ENCODE measurements at regions not wholly inside any gene's neighbourhood (a gene's known extent, or its start where the extent isn't known, plus 50 kb on each side); places are given as distances from the start of the nearest gene placed in this dataset.

DNA sequence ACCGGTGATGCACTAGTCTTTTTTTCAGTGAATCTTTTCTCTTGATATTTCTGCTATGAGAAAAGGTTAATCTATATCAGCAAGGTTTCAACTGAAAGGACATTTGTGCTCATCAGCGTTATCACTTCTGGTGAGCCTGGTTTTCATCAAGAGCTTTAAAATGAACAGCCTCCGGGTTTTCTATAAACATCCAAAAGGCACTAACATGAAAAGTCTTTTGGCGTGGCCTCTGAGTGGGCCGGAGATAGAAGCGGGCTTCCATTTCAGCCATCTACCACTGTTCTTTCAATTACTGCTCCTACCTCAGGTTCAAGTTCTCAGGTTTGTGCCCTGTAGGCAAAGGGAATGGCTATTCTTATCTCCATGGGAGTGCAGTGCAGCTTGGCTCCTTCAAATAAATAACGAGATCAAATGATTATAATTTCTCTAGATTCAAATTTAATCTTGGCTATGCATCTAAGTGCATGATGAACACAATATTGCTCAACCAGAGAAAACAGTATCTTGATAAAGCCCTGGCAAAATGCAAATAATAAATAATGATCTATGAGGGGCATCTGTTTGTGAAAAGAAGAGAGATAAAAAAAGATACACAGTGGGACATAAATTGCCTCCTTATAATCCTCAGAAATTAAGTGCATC lies 314.8 kb downstream of the CDH2 start:
- no TSS peak for BruUV-seq (replicated peaks)
- in situ Hi-C loops (cut with MboI), result no loop called here
- RAD21 ChIA-PET (ENCODE audit: unreplicated experiment), result no interaction called here
- Histone ChIP-seq H3K4me3 (no peak overlapping the region), H3K4me2 (ENCODE audit: control insufficient read depth, insufficient read depth) (no peak overlapping the region), H3K9me3 (replicated peaks; ENCODE audit: control insufficient read depth, insufficient read depth, low read length) (no peaks in the 10 kb centered on the region), H3K36me3 (ENCODE audit: control insufficient read depth in 2 of 2, insufficient read depth in 2 of 2, low read length in 1 of 2) (no peaks in the 10 kb centered on the region), H4K20me1 (ENCODE audit: control insufficient read depth, insufficient read depth) (no peaks in the 10 kb centered on the region), H3K27ac (ENCODE audit: control insufficient read depth, insufficient read depth) (no peak overlapping the region), H3K9ac (ENCODE audit: control insufficient read depth, insufficient read depth, low read length) (no peak overlapping the region), H3K4me1 (ENCODE audit: control insufficient read depth, insufficient read depth, low read length) (no peaks in the 10 kb centered on the region), H3K27me3 (replicated peaks in 1 of 2; ENCODE audit: control insufficient read depth in 2 of 2, insufficient read depth in 2 of 2, low read length in 1 of 2) (no peaks in the 10 kb centered on the region), H3K79me2 (ENCODE audit: control insufficient read depth, insufficient read depth, low read length) (no peaks in the 10 kb centered on the region), H2AFZ (ENCODE audit: control insufficient read depth, low read depth, low read length) (no peak overlapping the region)
- POLR2A ChIA-PET, result no interaction called here
- CTCF ChIA-PET, result no interaction called here
- no peak for FAIRE-seq
- ATAC-seq, result no peak
- DNase-seq (ENCODE audit: low read depth, low spot score), result no peak
- WGBS (ENCODE audit: insufficient coverage, insufficient replicate concordance, low lambda C conversion rate, missing lambda C conversion rate), result 64% methylated on average over 7 of the region's 7 CpGs
- intact Hi-C loops (cut with micrococcal nuclease; ENCODE audit: unreplicated experiment), result no loop called here
- SMC1A ChIA-PET (ENCODE audit: uncharacterized antibody, unreplicated experiment), result no interaction called here
- TF ChIP-seq, protein P1, sequence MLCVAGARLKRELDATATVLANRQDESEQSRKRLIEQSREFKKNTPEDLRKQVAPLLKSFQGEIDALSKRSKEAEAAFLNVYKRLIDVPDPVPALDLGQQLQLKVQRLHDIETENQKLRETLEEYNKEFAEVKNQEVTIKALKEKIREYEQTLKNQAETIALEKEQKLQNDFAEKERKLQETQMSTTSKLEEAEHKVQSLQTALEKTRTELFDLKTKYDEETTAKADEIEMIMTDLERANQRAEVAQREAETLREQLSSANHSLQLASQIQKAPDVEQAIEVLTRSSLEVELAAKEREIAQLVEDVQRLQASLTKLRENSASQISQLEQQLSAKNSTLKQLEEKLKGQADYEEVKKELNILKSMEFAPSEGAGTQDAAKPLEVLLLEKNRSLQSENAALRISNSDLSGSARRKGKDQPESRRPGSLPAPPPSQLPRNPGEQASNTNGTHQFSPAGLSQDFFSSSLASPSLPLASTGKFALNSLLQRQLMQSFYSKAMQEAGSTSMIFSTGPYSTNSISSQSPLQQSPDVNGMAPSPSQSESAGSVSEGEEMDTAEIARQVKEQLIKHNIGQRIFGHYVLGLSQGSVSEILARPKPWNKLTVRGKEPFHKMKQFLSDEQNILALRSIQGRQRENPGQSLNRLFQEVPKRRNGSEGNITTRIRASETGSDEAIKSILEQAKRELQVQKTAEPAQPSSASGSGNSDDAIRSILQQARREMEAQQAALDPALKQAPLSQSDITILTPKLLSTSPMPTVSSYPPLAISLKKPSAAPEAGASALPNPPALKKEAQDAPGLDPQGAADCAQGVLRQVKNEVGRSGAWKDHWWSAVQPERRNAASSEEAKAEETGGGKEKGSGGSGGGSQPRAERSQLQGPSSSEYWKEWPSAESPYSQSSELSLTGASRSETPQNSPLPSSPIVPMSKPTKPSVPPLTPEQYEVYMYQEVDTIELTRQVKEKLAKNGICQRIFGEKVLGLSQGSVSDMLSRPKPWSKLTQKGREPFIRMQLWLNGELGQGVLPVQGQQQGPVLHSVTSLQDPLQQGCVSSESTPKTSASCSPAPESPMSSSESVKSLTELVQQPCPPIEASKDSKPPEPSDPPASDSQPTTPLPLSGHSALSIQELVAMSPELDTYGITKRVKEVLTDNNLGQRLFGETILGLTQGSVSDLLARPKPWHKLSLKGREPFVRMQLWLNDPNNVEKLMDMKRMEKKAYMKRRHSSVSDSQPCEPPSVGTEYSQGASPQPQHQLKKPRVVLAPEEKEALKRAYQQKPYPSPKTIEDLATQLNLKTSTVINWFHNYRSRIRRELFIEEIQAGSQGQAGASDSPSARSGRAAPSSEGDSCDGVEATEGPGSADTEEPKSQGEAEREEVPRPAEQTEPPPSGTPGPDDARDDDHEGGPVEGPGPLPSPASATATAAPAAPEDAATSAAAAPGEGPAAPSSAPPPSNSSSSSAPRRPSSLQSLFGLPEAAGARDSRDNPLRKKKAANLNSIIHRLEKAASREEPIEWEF (IDR thresholded peaks at IDR 0.05; ENCODE audit: insufficient replicate concordance, low read depth, low read length), result no peak
- TF ChIP-seq EED (IDR thresholded peaks at IDR 0.05; ENCODE audit: low read depth) (no peak), TAF1 (IDR thresholded peaks at IDR 0.05; ENCODE audit: borderline replicate concordance, low read depth, low read length) (no peak), HDAC2 (IDR thresholded peaks at IDR 0.05) (no peak), RAD21 (IDR thresholded peaks at IDR 0.05; ENCODE audit: insufficient read depth, low read depth, low read length) (no peak), SUPT20H (IDR thresholded peaks at IDR 0.05; ENCODE audit: borderline replicate concordance, control insufficient read depth, low read depth, low read length) (no peak), WRNIP1 (IDR thresholded peaks at IDR 0.05; ENCODE audit: borderline replicate concordance, low read depth, low read length) (no peak), RELA (IDR thresholded peaks at IDR 0.05; ENCODE audit: borderline replicate concordance, partially characterized antibody) (no peak)
- TF ChIP-seq, protein P2, sequence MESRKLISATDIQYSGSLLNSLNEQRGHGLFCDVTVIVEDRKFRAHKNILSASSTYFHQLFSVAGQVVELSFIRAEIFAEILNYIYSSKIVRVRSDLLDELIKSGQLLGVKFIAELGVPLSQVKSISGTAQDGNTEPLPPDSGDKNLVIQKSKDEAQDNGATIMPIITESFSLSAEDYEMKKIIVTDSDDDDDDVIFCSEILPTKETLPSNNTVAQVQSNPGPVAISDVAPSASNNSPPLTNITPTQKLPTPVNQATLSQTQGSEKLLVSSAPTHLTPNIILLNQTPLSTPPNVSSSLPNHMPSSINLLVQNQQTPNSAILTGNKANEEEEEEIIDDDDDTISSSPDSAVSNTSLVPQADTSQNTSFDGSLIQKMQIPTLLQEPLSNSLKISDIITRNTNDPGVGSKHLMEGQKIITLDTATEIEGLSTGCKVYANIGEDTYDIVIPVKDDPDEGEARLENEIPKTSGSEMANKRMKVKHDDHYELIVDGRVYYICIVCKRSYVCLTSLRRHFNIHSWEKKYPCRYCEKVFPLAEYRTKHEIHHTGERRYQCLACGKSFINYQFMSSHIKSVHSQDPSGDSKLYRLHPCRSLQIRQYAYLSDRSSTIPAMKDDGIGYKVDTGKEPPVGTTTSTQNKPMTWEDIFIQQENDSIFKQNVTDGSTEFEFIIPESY (IDR thresholded peaks at IDR 0.05), result no peak
- TF ChIP-seq, protein P3, sequence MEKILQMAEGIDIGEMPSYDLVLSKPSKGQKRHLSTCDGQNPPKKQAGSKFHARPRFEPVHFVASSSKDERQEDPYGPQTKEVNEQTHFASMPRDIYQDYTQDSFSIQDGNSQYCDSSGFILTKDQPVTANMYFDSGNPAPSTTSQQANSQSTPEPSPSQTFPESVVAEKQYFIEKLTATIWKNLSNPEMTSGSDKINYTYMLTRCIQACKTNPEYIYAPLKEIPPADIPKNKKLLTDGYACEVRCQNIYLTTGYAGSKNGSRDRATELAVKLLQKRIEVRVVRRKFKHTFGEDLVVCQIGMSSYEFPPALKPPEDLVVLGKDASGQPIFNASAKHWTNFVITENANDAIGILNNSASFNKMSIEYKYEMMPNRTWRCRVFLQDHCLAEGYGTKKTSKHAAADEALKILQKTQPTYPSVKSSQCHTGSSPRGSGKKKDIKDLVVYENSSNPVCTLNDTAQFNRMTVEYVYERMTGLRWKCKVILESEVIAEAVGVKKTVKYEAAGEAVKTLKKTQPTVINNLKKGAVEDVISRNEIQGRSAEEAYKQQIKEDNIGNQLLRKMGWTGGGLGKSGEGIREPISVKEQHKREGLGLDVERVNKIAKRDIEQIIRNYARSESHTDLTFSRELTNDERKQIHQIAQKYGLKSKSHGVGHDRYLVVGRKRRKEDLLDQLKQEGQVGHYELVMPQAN (conservative IDR thresholded peaks at IDR 0.05), result no peak
- TF ChIP-seq, protein P4, sequence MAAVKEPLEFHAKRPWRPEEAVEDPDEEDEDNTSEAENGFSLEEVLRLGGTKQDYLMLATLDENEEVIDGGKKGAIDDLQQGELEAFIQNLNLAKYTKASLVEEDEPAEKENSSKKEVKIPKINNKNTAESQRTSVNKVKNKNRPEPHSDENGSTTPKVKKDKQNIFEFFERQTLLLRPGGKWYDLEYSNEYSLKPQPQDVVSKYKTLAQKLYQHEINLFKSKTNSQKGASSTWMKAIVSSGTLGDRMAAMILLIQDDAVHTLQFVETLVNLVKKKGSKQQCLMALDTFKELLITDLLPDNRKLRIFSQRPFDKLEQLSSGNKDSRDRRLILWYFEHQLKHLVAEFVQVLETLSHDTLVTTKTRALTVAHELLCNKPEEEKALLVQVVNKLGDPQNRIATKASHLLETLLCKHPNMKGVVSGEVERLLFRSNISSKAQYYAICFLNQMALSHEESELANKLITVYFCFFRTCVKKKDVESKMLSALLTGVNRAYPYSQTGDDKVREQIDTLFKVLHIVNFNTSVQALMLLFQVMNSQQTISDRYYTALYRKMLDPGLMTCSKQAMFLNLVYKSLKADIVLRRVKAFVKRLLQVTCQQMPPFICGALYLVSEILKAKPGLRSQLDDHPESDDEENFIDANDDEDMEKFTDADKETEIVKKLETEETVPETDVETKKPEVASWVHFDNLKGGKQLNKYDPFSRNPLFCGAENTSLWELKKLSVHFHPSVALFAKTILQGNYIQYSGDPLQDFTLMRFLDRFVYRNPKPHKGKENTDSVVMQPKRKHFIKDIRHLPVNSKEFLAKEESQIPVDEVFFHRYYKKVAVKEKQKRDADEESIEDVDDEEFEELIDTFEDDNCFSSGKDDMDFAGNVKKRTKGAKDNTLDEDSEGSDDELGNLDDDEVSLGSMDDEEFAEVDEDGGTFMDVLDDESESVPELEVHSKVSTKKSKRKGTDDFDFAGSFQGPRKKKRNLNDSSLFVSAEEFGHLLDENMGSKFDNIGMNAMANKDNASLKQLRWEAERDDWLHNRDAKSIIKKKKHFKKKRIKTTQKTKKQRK (IDR thresholded peaks at IDR 0.05; ENCODE audit: low read depth, low read length), result no peak

Measured in GM12878 (cell line).